NCI-H524 treated with DMSO at 0.1 percent for 48 hours (cell line): ENCODE measurements at regions not wholly inside any gene's neighbourhood (a gene's known extent, or its start where the extent isn't known, plus 50 kb on each side); places are given as distances from the start of the nearest gene placed in this dataset.

Experiments
- DNase-seq: peaks from one replicate; lab custom pipeline; 2025; lab: John Stamatoyannopoulos, UW

DNA sequence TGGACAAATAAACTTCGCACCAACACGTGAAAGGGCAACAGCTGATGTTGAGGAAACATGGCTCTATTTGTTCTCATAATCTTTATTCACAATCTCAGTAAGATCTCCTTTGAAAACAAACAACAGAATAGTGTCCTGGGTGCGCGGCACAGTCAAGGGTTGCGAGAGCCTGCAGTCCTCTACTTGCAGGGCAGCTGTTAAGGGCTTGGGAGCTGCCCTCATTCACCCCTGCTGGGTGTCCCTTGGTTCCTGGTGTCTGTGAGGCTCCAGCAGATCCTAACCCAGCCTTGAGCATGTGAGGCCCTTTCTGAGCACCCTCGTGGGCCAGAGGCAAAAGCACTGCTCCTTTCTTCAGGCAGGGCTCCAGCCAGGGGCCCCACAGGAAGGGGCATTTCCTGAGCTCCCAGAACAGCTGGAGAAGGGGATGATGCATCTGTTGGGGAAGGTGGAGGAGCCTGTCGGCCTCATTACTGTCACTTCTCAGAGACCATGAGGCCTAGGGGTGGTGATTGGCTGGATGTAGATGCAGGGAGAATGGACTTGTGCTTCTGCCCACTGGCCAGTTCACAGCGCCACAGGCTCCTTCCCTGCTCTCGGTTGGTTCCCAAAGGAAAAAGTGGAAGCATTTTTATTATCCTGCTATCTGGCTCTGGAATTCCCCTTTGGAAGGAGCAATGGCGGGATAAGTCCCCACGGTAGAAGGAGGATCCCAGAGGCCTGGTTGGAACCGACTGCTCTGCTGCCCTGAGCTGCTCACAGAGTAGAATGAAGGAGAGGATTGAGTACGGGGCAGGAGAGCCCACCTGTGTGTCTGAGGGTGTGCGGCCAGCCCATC is 51.9 kb upstream of the KLF13 start:
- DNase-seq, result no peak

DNA sequence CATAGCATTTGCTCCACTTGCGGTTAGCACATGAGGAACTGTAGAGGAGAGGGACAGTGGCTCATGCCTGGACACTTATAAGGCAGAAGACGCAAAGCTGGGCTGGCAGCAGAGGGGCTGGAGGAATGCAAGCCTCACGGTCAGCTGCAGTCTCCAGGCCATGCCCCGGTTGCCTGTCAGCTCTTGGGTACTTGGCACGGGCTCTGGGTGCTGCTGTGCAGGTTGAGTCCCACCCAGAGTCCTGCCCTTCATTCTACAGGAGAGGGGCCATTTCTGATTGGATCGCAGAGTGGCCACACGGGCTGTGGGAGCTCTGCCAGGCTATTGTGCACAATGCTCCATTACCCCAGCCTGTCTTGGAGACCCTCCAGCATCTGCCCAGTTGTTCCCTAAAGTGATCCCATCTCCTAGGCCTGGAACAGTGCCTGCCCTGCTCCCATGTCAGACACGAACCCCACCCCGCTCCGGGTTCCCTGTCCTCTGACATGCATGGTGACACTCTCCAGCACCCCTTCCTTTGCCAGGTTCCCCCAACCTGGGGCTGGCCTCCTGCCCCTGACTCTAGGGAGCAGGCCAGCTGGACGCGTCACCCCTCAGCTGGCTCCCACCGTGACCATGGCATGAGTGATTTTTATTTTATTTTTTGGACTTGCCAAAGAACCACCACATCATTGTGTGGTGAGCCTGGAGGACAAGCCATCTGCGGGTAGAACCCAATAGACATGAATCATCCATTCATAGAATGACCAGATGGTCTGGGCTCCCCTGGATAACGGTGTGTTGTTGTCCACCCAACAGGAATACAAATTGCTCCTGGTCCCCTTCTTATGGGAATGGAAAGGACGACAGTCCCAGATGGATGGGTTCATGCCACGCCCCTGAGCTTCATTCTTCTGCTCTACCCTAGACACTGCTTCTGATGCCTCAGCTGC is 51.0 kb upstream of the KLF13 start:
- no peak for DNase-seq

DNA sequence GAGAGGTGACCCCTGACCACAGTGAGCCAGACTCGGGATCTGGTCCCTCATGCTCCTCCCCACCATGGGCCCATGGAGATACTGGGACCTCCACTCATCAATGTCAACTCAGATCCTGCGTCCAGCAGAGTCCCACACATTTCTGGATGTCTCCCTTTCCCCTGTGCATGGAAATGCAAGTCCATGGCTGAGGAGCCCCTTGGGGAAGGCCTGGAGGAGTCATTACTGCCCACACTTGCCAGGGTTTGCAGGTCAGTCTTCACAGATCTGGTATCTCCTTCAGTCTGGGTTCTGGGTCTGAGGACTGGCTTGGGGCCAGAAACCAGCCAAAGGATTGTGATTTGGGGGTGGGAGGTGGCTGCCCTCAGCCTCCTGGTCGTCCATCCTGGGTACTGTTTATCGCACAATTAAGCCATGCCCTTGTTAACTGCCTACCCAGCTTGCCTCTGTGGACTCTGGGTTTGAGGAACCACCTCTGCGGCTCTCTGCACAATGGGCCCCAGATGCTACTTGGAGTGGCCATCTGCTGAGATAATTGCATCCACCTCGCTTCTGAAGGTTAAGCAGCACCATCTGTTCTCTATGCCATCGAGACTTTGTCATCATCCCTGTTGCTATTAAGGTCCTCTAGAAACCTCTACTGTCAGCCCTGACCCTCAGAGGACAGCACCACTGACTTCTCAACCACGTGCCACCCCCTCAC is 49.9 kb upstream of the KLF13 start:
- DNase-seq, result peak; percentile 99
